ENCODE measurements at regions not wholly inside any gene's neighbourhood (a gene's known extent, or its start where the extent isn't known, plus 50 kb on each side); places are given as distances from the start of the nearest gene placed in this dataset.
A peak's percentile ranks its signal among the peaks of the same experiment; 100 is the strongest.

DNA sequence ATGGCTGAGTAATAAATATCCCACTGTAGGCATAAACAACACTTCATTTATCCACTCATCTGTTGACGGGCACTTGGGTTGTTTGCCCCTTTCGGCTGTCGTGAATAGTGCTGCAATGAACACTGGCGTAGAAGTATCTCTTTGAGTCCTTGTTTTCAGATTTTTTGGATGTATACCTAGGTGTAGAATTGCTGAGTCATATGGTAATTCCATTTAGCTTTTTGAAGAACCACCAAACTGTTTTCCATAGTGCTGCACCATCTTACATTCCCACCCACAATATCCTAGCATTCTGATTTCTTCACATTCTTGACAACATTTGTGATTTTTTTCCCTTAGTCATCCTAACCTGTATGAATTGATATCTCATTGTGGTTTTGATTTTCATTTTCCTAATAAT, 109.0 kb downstream of the NXNL2 start:
- Histone ChIP-seq H3K4me1 (ENCODE audit: insufficient read depth, low read length) (no peaks in the 10 kb centered on the region), H3K9ac (ENCODE audit: low read length) (no peak overlapping the region), H3K27ac (ENCODE audit: low read depth, low read length) (no peak overlapping the region), H3K36me3 (ENCODE audit: insufficient read depth, low read length) (no peaks in the 10 kb centered on the region), H3K27me3 (ENCODE audit: control insufficient read depth in 1 of 2, insufficient read depth in 2 of 2, low read length in 2 of 2) (no peaks in the 10 kb centered on the region), H3K4me3 (ENCODE audit: low read depth in 1 of 2, low read length in 2 of 2) (no peak overlapping the region), H3K9me3 (ENCODE audit: low read length) (no peaks in the 10 kb centered on the region)

DNA sequence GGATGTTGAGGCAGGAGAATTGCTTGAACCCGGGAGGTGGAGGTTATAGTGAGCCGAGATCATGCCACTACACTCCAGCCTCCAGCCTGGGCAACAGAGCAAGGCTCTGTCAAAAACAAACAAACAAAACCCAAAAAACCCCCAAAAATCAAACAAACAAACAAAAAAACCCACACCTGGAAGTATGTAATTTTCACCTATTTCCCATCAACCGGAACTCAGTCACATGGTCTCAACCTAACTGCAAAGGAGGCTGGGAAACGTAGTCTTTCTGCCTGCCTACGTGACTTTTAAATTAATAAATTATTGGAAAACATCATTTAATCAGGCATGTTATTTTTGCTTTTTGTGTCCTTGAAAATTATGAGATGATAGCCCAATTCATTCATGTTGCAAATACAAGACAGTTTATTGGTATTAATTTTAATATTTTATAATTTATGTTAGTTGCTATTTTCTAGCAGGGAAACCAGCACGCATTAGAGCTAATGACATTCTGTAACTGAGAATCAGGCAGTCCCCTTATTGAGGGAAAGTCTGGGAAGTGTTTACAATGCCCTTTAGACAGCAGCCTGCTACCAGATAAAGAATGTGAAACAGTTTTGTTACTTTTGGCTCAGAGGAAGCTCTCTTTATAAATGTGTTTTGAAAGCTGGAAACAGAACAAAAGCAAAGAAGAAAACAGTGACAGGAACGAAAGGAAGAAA, 110.3 kb downstream of the NXNL2 start:
- Histone ChIP-seq H3K27ac (ENCODE audit: low read depth, low read length) (peak overlapping the region; percentile 19), H3K27me3 (ENCODE audit: control insufficient read depth in 1 of 2, insufficient read depth in 2 of 2, low read length in 2 of 2) (no peaks in the 10 kb centered on the region), H3K4me3 (ENCODE audit: low read depth in 1 of 2, low read length in 2 of 2) (no peak overlapping the region), H3K36me3 (ENCODE audit: insufficient read depth, low read length) (no peaks in the 10 kb centered on the region), H3K9me3 (ENCODE audit: low read length) (no peaks in the 10 kb centered on the region), H3K4me1 (ENCODE audit: insufficient read depth, low read length) (no peaks in the 10 kb centered on the region), H3K9ac (ENCODE audit: low read length) (no peak overlapping the region)

DNA sequence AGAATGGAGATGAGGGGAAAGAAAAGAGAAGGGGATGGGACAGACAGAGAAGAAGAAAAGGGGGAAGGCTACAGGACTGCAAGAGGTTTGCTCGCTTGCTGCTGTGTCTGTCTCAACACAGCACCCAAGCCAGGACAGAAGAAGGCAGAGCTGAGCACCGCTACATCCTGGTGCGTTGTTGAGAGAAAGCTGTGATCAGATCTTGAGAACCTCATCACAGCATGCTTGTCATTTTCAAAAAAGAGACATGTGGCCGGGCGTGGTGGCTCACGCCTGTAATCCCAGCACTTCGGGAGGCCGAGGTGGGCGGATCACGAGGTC, 110.9 kb downstream of the NXNL2 start:
- H3K4me1 ChIP-seq (ENCODE audit: insufficient read depth, low read length) = no peaks in the 10 kb centered on the region
- H3K9me3 ChIP-seq (ENCODE audit: low read length) = no peaks in the 10 kb centered on the region
- H3K27me3 ChIP-seq (ENCODE audit: control insufficient read depth in 1 of 2, insufficient read depth in 2 of 2, low read length in 2 of 2) = no peaks in the 10 kb centered on the region
- H3K9ac ChIP-seq (ENCODE audit: low read length) = no peak overlapping the region
- no peaks in the 10 kb centered on the region for H3K36me3 ChIP-seq (ENCODE audit: insufficient read depth, low read length)
- peak overlapping the region; percentile 19 for H3K27ac ChIP-seq (ENCODE audit: low read depth, low read length)
- H3K4me3 ChIP-seq (ENCODE audit: low read depth in 1 of 2, low read length in 2 of 2) = no peak overlapping the region

DNA sequence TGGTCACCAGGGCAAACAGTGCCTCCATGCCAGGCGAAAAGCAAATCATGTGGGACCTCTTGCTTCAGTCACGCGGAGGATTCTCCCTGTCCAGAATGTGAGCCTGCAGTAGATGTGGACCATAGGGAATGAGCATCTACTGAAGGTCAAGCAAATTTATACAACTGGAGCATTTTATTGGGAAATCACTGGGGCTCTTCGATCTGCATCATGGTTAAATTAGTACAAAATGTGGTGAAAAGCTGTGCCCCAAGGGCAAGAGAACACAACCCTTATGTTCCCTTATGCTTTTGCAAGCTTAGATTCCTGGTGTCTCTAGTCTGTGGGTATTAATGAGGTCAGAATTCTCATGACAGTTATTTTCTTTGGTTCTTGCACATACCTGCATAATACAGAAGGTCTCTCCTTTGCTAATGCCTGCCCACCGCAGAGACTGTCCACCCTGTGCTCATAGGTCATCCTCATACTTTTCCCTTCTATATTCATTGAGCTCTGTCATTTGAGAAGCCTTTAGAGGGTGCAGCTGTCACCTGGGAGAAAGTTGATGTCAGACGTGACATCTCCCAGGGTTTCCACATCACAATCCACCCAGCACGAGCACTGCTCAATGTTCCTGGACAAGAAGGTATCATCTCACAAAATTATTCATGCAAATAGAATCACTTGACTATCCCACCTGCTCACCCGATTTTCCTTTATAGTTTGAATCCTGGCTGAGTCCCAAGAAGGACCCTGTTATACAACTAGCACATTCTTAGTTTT, 111.7 kb downstream of the NXNL2 start:
- no peak overlapping the region for H3K9ac ChIP-seq (ENCODE audit: low read length)
- H3K36me3 ChIP-seq (ENCODE audit: insufficient read depth, low read length) = no peaks in the 10 kb centered on the region
- no peaks in the 10 kb centered on the region for H3K9me3 ChIP-seq (ENCODE audit: low read length)
- H3K27me3 ChIP-seq (ENCODE audit: control insufficient read depth in 1 of 2, insufficient read depth in 2 of 2, low read length in 2 of 2) = no peaks in the 10 kb centered on the region
- H3K27ac ChIP-seq (ENCODE audit: low read depth, low read length) = no peak overlapping the region
- no peak overlapping the region for H3K4me3 ChIP-seq (ENCODE audit: low read depth in 1 of 2, low read length in 2 of 2)
- no peaks in the 10 kb centered on the region for H3K4me1 ChIP-seq (ENCODE audit: insufficient read depth, low read length)

DNA sequence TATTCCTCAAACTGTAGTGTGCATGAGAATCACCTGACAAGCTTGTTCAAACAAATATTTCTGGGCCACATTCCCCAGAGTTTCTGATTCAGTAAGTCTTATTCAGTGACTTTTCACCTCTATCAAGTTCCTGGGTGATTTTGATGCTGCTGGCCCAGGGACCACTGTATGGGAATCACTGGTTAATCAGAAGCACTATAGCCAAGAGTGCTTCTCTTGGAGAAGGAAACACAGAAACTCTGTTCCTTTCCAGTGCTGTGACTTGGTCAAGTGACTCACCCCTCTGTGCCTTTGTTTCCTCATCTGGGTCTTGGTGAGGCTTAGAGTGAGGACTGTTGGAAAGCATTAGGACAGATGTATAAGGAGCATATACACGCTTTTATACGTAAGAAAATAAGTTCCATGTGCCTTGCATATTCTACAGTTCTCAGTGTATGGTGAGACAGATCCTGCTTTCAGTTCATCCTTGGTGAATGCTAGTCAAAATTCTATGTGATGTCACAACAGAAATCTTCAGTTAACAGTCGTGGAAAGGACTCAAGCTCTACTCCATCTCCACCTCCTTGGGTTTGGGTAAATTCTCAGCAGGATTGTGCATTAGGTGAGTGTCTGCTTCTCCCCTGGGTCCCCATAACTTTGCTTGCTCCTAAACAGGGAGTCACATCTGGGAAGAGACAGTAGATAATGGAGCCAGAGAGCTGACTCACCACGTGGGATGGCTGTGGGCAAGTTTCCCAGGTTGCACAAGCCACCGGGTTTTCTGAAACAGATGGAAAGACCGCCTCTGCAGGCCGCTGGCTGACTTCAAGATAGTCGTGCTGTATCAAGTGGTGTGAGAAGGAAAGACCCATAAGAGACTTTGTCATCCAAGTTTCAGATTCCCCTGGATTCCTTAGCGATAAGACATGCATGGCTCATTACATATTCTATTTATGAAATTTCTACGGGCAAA, 117.0 kb downstream of the NXNL2 start:
- Histone ChIP-seq H3K27me3 (ENCODE audit: control insufficient read depth in 1 of 2, insufficient read depth in 2 of 2, low read length in 2 of 2) (no peaks in the 10 kb centered on the region), H3K4me1 (ENCODE audit: insufficient read depth, low read length) (peaks cover 10% of the 10 kb centered on the region), H3K4me3 (ENCODE audit: low read depth in 1 of 2, low read length in 2 of 2) (no peak overlapping the region), H3K27ac (ENCODE audit: low read depth, low read length) (peak overlapping the region; percentile 43), H3K36me3 (ENCODE audit: insufficient read depth, low read length) (no peaks in the 10 kb centered on the region), H3K9me3 (ENCODE audit: low read length) (no peaks in the 10 kb centered on the region), H3K9ac (ENCODE audit: low read length) (no peak overlapping the region)

DNA sequence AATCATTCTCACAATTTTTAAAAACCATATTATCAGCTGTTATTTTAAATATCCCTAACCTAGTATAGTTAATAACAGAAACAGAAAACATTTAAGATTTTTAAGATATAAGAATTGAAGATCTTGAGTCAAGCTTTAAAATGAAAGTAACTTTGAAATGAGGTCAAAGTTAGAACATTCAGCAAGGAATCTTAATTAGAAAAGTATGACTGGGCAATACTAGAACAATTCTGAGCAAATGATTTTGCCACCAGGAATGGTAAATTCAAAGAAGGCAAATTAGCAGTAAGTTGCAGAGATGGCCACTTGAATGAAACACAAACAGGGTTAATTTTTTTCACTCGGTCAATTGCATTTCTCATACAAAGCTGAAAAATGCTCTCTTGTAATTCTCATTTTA, 117.9 kb downstream of the NXNL2 start:
- no peaks in the 10 kb centered on the region for H3K27me3 ChIP-seq (ENCODE audit: control insufficient read depth in 1 of 2, insufficient read depth in 2 of 2, low read length in 2 of 2)
- no peak overlapping the region for H3K27ac ChIP-seq (ENCODE audit: low read depth, low read length)
- H3K4me1 ChIP-seq (ENCODE audit: insufficient read depth, low read length) = peaks cover 10% of the 10 kb centered on the region
- H3K9ac ChIP-seq (ENCODE audit: low read length) = no peak overlapping the region
- H3K9me3 ChIP-seq (ENCODE audit: low read length) = no peaks in the 10 kb centered on the region
- no peak overlapping the region for H3K4me3 ChIP-seq (ENCODE audit: low read depth in 1 of 2, low read length in 2 of 2)
- no peaks in the 10 kb centered on the region for H3K36me3 ChIP-seq (ENCODE audit: insufficient read depth, low read length)

DNA sequence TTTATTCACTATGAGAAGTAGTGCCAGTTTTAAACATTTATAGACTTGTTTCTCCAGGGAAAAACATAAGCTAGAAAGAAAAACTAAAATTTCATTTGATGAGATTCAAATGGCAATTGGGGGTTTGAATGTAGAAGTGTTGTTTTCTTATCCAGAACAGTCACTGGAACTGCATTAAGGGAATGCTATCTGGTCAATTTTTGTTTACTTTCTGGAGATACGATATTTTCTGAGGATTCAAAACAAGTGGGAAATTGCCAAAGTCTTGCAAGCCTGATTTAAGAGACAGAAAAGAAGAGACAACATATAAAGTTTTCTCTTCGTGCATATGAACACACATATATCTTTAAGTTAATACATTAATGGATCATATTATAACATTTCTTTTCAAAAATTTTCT, 118.4 kb downstream of the NXNL2 start:
- Histone ChIP-seq H3K4me1 (ENCODE audit: insufficient read depth, low read length) (peaks cover 12% of the 10 kb centered on the region), H3K27ac (ENCODE audit: low read depth, low read length) (no peak overlapping the region), H3K27me3 (ENCODE audit: control insufficient read depth in 1 of 2, insufficient read depth in 2 of 2, low read length in 2 of 2) (no peaks in the 10 kb centered on the region), H3K9ac (ENCODE audit: low read length) (no peak overlapping the region), H3K36me3 (ENCODE audit: insufficient read depth, low read length) (no peaks in the 10 kb centered on the region), H3K4me3 (ENCODE audit: low read depth in 1 of 2, low read length in 2 of 2) (no peak overlapping the region), H3K9me3 (ENCODE audit: low read length) (no peaks in the 10 kb centered on the region)

DNA sequence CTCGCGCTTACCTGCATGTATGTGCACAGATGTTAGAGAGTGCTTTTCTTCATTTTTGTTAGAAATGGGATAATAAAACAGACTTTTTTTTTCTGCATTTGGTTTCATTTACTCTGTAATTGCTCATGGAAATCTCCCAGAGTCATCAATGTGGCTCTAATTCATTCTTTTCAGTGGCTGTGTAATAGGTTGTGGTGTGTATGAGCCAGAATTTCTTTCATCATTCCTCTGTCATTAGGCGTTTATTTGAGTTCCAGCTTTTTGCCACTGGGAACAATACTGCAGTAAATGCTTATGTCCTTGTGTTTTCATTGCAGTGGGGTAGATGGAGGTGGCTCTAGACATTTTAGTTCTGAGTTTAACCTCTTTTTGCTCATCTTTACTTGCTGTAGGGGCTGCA, 118.9 kb downstream of the NXNL2 start:
- H3K9ac ChIP-seq (ENCODE audit: low read length) = no peak overlapping the region
- H3K9me3 ChIP-seq (ENCODE audit: low read length) = no peaks in the 10 kb centered on the region
- no peaks in the 10 kb centered on the region for H3K27me3 ChIP-seq (ENCODE audit: control insufficient read depth in 1 of 2, insufficient read depth in 2 of 2, low read length in 2 of 2)
- no peak overlapping the region for H3K27ac ChIP-seq (ENCODE audit: low read depth, low read length)
- peaks cover 15% of the 10 kb centered on the region for H3K4me1 ChIP-seq (ENCODE audit: insufficient read depth, low read length)
- no peak overlapping the region for H3K4me3 ChIP-seq (ENCODE audit: low read depth in 1 of 2, low read length in 2 of 2)
- no peaks in the 10 kb centered on the region for H3K36me3 ChIP-seq (ENCODE audit: insufficient read depth, low read length)

DNA sequence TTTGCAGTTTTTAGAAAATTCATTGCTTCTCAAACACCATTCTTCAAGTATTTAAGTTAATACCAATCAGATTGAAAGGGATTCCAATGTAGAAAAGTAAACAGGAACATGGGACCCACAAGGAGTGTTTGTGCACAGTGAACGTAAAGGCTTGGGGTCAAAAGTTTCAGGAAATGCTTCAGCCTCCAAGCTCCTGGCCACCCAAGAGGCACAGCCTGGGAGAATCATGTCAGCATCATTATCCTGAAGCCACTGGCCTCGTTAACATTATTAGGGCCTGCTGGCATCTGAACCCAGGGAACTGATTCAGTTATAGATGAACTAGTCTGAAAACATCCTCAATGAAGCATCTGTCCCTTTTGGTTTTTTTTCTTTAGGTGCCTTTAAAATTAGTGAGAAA, 122.9 kb downstream of the NXNL2 start:
- no peak overlapping the region for H3K27ac ChIP-seq (ENCODE audit: low read depth, low read length)
- no peak overlapping the region for H3K4me3 ChIP-seq (ENCODE audit: low read depth in 1 of 2, low read length in 2 of 2)
- H3K27me3 ChIP-seq (ENCODE audit: control insufficient read depth in 1 of 2, insufficient read depth in 2 of 2, low read length in 2 of 2) = no peaks in the 10 kb centered on the region
- no peaks in the 10 kb centered on the region for H3K9me3 ChIP-seq (ENCODE audit: low read length)
- H3K9ac ChIP-seq (ENCODE audit: low read length) = no peak overlapping the region
- peaks cover 9% of the 10 kb centered on the region for H3K4me1 ChIP-seq (ENCODE audit: insufficient read depth, low read length)
- H3K36me3 ChIP-seq (ENCODE audit: insufficient read depth, low read length) = no peaks in the 10 kb centered on the region

DNA sequence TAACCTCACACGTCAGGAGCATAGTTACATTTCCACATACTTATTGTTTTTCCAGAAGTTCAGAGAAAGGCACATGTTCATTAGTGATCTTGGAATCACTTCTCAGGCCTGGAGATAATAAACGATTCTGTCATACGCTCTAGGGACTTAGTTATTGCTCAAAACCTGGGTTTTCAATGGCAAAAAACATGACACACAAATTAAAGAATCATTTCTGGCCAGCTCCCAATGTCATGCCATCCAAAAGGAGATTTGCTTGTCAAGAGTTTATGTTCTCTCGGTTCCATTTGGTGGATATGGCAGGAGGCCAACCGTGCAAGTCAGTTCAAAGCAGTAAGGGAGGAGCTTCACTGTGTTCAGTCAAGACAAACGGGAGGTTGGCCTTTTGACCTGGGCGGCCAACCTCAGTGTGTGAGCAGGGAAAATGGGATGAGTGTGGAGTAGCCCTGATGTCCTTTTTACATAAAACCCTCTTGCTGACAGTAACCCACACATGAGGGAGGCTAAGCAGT, 123.4 kb downstream of the NXNL2 start:
- H3K9me3 ChIP-seq (ENCODE audit: low read length) = no peaks in the 10 kb centered on the region
- H3K27ac ChIP-seq (ENCODE audit: low read depth, low read length) = no peak overlapping the region
- H3K4me1 ChIP-seq (ENCODE audit: insufficient read depth, low read length) = peaks cover 5% of the 10 kb centered on the region
- H3K4me3 ChIP-seq (ENCODE audit: low read depth in 1 of 2, low read length in 2 of 2) = no peak overlapping the region
- H3K36me3 ChIP-seq (ENCODE audit: insufficient read depth, low read length) = no peaks in the 10 kb centered on the region
- no peak overlapping the region for H3K9ac ChIP-seq (ENCODE audit: low read length)
- H3K27me3 ChIP-seq (ENCODE audit: control insufficient read depth in 1 of 2, insufficient read depth in 2 of 2, low read length in 2 of 2) = no peaks in the 10 kb centered on the region

DNA sequence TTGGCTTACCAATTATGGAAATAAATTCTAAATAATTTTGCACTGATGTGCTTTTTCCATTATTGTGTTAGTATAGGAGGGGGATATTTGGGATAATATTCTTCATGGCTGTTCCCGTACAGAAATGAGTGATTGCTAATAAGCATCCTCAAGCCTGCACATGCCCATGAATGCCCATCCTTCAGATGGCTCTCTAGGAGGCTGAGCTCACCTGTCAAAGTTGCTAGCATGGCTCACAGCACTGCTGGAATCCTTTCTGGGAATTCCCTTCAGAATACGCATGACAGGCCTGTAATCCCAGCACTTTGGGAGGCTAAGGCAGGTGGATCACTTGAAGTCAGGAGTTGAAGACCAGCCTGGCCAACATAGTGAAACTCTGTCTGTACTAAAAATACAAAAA, 124.1 kb downstream of the NXNL2 start:
- Histone ChIP-seq H3K9me3 (ENCODE audit: low read length) (no peaks in the 10 kb centered on the region), H3K9ac (ENCODE audit: low read length) (no peak overlapping the region), H3K4me1 (ENCODE audit: insufficient read depth, low read length) (peaks cover 5% of the 10 kb centered on the region), H3K4me3 (ENCODE audit: low read depth in 1 of 2, low read length in 2 of 2) (no peak overlapping the region), H3K27me3 (ENCODE audit: control insufficient read depth in 1 of 2, insufficient read depth in 2 of 2, low read length in 2 of 2) (no peaks in the 10 kb centered on the region), H3K36me3 (ENCODE audit: insufficient read depth, low read length) (no peaks in the 10 kb centered on the region), H3K27ac (ENCODE audit: low read depth, low read length) (no peak overlapping the region)
